ENCODE measurements at regions not wholly inside any gene's neighbourhood (a gene's known extent, or its start where the extent isn't known, plus 50 kb on each side); places are given as distances from the start of the nearest gene placed in this dataset.
A peak's percentile ranks its signal among the peaks of the same experiment; 100 is the strongest.

- TF ChIP-seq RNF219 (CRISPR knock-in tag; IDR thresholded peaks at IDR 0.05) (no peak), SALL1 (CRISPR knock-in tag; IDR thresholded peaks at IDR 0.05) (no peak), PHF21A (CRISPR knock-in tag; IDR thresholded peaks at IDR 0.05) (no peak), ZBTB7B (CRISPR knock-in tag; IDR thresholded peaks at IDR 0.05) (no peak), NCOR1 (IDR thresholded peaks at IDR 0.05; ENCODE audit: borderline replicate concordance, low read length) (no peak), ZFP91 (CRISPR knock-in tag; IDR thresholded peaks at IDR 0.05; ENCODE audit: borderline replicate concordance) (no peak), FOXM1 (CRISPR knock-in tag; IDR thresholded peaks at IDR 0.05) (no peak)
Measured at GRCh38 chr4:38411092-38411491, 252.9 kb upstream of the KLF3 start (continued).

- H3K4me3 ChIP-seq (replicated peaks in 1 of 3; ENCODE audit: insufficient read depth in 1 of 3, low read depth in 2 of 3, low read length in 3 of 3): no peak overlapping the region
- no peaks in the 10 kb centered on the region for H4K20me1 ChIP-seq (ENCODE audit: insufficient read depth, low read length)
- H3K4me1 ChIP-seq (ENCODE audit: insufficient read depth, low read length): peaks cover 62% of the 10 kb centered on the region
- 90% methylated on average over 5 of the region's 5 CpGs for WGBS (ENCODE audit: low lambda C conversion rate)
- TF ChIP-seq ZNF468 (CRISPR knock-in tag; IDR thresholded peaks at IDR 0.05): no peak
- no peak for TF ChIP-seq TAF1 (CRISPR knock-in tag; IDR thresholded peaks at IDR 0.05)
- TF ChIP-seq ZNF629 (CRISPR knock-in tag; conservative IDR thresholded peaks at IDR 0.05): no peak
- TF ChIP-seq PATZ1 (CRISPR knock-in tag; IDR thresholded peaks at IDR 0.05): no peak
- no peak for TF ChIP-seq MAF1 (CRISPR knock-in tag; IDR thresholded peaks at IDR 0.05; ENCODE audit: borderline replicate concordance)
- no peak for TF ChIP-seq USF2 (IDR thresholded peaks at IDR 0.05; ENCODE audit: low read depth, low read length)
- no peak for TF ChIP-seq USF2 (CRISPR knock-in tag; IDR thresholded peaks at IDR 0.05; ENCODE audit: borderline replicate concordance)
- TF ChIP-seq ZNF496 (CRISPR knock-in tag; IDR thresholded peaks at IDR 0.05; ENCODE audit: insufficient replicate concordance): no peak
- no peak for TF ChIP-seq RNF2 (conservative IDR thresholded peaks at IDR 0.05; ENCODE audit: low read depth)
- no peak for TF ChIP-seq ZSCAN25 (CRISPR knock-in tag; IDR thresholded peaks at IDR 0.05)
- peak overlapping the region; percentile 48 for H2AFZ ChIP-seq (ENCODE audit: low read length)
- CTCF ChIA-PET (ENCODE audit: low intra/inter-chr PET ratio, low total read pairs): no interaction called here
- H3K9me3 ChIP-seq (ENCODE audit: low read length): no peaks in the 10 kb centered on the region
- H3K4me2 ChIP-seq (ENCODE audit: low read depth, low read length): no peak overlapping the region
- in situ Hi-C loops (cut with HindIII; ENCODE audit: extremely low pct_ligation_motif_present, low pct_unique_long_range_greater_than_20kb) (no loop called here), intact Hi-C loops (cut with micrococcal nuclease; ENCODE audit: unreplicated experiment) (no loop called here)
- H3K9ac ChIP-seq (ENCODE audit: insufficient read depth, low read depth, low read length): no peak overlapping the region
- H3K79me2 ChIP-seq (ENCODE audit: insufficient read depth, low read length): no peaks in the 10 kb centered on the region
- ATAC-seq: no peak
- POLR2A ChIA-PET: no interaction called here
- FAIRE-seq: no peak
- BruUV-seq (replicated peaks): no TSS peak
- no peak overlapping the region for H3K27ac ChIP-seq (ENCODE audit: extremely low read length, insufficient read depth, low read length)
- no peak for DNase-seq (ENCODE audit: low spot score)
- no peaks in the 10 kb centered on the region for H3K36me3 ChIP-seq (replicated peaks in 1 of 2; ENCODE audit: control insufficient read depth in 1 of 2, insufficient read depth in 2 of 2, low read length in 2 of 2)
- H3K27me3 ChIP-seq (ENCODE audit: control insufficient read depth in 1 of 2, insufficient read depth in 2 of 2, low read length in 2 of 2): no peaks in the 10 kb centered on the region
Measured at GRCh38 chr4:38411981-38412536, 251.9 kb upstream of the KLF3 start.
